ENCODE measurements at regions not wholly inside any gene's neighbourhood (a gene's known extent, or its start where the extent isn't known, plus 50 kb on each side); places are given as distances from the start of the nearest gene placed in this dataset.

DNA sequence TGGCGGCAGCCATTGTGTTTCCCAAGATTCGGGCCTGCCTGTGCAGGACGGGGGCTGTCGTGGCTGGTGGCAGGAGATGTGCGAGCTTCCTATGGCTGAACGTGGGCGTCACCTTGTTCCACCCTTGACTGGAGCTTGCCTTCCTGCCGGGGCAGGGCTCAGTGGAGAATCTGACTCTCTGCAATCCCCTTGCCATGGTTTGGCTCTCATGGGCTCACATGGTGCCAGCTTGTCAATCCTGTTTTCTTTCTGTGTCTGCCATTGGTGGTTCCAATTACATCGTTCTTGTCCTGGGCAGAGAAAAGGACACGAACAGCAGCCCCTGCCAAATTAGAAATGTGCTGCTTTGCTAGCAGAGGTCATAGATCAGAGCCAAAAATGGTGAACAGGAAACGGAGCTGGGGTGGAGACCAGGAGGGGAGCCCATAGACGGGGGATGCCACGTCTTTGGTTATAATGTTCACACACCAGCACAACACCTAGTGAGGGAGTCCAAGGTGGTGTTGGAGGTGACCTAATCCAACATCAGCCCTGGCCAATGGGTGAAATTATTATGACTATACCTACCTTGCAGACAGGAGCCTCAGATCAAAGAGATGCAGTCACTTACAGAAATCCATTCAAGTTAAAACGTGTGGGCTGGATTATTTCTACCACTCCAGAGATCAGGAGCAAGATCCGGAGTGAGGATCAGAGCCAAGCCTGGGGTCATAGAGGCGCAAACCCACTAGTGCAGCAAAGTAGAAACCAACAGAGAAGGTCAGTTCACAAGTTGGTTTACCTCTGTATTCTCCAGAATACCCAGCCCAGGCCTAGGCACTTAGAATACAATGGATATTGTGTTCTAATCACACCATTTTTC, 253.1 kb downstream of the SIPA1L2 start:
- H4K20me1 ChIP-seq (ENCODE audit: insufficient read depth, low read length) = no peaks in the 10 kb centered on the region
- no peak overlapping the region for H3K4me2 ChIP-seq (ENCODE audit: low read depth, low read length)
- DNase-seq = no peak
- TF ChIP-seq CTCF (IDR thresholded peaks at IDR 0.05; ENCODE audit: low read length) = no peak
- TF ChIP-seq EZH2phosphoT487 (IDR thresholded peaks at IDR 0.05; ENCODE audit: low read length) = no peak
- TF ChIP-seq EZH2 (optimal IDR thresholded peaks at IDR 0.05; ENCODE audit: low read depth, low read length) = no peak
- no peak overlapping the region for H3K27ac ChIP-seq (ENCODE audit: low read length)
- H2AFZ ChIP-seq (ENCODE audit: low read length) = no peak overlapping the region
- H3F3A ChIP-seq (ENCODE audit: insufficient read depth, low read length) = no peaks in the 10 kb centered on the region
- H3K79me2 ChIP-seq (ENCODE audit: low read length) = no peaks in the 10 kb centered on the region
- no peaks in the 10 kb centered on the region for H3K36me3 ChIP-seq (replicated peaks; ENCODE audit: insufficient read depth, low read length)
- H3K9me2 ChIP-seq (replicated peaks; ENCODE audit: insufficient read depth, low read length) = no peaks in the 10 kb centered on the region
- no peaks in the 10 kb centered on the region for H3K9me3 ChIP-seq (replicated peaks; ENCODE audit: insufficient read depth, low read length)
- no peaks in the 10 kb centered on the region for H3K27me3 ChIP-seq (replicated peaks; ENCODE audit: insufficient read depth, low read length)
- H3K4me3 ChIP-seq (ENCODE audit: low read length) = no peak overlapping the region
- H3K9ac ChIP-seq (ENCODE audit: low read length) = no peak overlapping the region
- H3K4me1 ChIP-seq (ENCODE audit: low read length) = no peaks in the 10 kb centered on the region

DNA sequence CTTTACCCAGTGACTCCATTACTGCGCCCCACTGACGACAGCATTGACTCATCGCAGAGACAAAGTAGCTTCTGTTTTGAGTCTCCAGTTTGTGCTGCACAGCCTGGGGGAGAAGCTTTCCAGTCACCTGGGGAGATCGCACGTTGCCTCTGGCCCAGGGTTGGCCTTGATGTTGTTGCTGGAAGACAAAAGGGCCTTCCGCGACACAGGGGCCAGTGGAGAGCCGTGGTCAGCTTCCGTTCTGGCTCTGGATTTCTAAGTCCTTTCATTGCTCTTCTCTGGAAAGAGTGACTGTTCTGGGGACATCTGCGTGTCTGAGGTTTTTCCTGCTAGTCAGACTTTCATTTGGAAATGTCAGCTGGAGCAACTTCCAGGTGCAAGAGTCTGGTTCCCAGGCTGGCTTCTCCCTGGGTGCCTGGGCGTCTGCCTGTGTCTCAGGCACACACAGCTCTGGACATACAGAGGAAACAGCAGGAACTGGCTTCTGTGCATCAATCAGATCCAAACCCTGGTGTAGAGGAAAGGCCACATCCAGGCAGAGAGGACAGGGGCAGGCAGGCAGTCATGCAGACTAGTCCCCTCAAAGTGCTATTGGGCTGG, 257.0 kb downstream of the SIPA1L2 start:
- H3K79me2 ChIP-seq (ENCODE audit: low read length) = no peaks in the 10 kb centered on the region
- TF ChIP-seq EZH2phosphoT487 (IDR thresholded peaks at IDR 0.05; ENCODE audit: low read length) (no peak), CTCF (IDR thresholded peaks at IDR 0.05; ENCODE audit: low read length) (no peak), EZH2 (optimal IDR thresholded peaks at IDR 0.05; ENCODE audit: low read depth, low read length) (no peak)
- no peaks in the 10 kb centered on the region for H3K9me3 ChIP-seq (replicated peaks; ENCODE audit: insufficient read depth, low read length)
- H3K9ac ChIP-seq (ENCODE audit: low read length) = no peak overlapping the region
- H3K4me3 ChIP-seq (ENCODE audit: low read length) = no peak overlapping the region
- H3K4me1 ChIP-seq (ENCODE audit: low read length) = no peaks in the 10 kb centered on the region
- no peaks in the 10 kb centered on the region for H3K27me3 ChIP-seq (replicated peaks; ENCODE audit: insufficient read depth, low read length)
- H3K27ac ChIP-seq (ENCODE audit: low read length) = no peak overlapping the region
- H2AFZ ChIP-seq (ENCODE audit: low read length) = no peak overlapping the region
- H4K20me1 ChIP-seq (ENCODE audit: insufficient read depth, low read length) = no peaks in the 10 kb centered on the region
- H3F3A ChIP-seq (ENCODE audit: insufficient read depth, low read length) = no peaks in the 10 kb centered on the region
- no peaks in the 10 kb centered on the region for H3K36me3 ChIP-seq (replicated peaks; ENCODE audit: insufficient read depth, low read length)
- H3K9me2 ChIP-seq (replicated peaks; ENCODE audit: insufficient read depth, low read length) = no peaks in the 10 kb centered on the region
- no peak overlapping the region for H3K4me2 ChIP-seq (ENCODE audit: low read depth, low read length)
- DNase-seq = no peak

DNA sequence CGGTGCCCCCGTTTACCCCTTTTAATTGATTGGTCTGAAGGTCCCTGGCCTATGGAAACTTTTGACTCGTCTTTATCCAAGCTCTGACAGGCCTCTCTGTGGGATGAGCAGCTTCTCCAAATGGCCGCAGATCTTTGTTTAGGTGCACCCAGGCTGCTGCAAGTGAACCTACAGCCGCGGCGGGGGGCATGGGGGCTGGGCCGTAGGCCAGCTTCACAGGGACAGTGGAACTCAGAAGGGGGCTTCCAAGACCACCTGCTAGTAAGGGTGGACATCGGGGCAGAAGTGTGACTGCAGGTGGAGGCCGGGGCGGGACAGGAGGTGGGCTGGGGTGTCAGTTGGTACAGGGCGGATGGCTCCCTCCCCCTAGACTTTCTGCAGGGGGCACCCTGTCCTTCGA, 257.5 kb downstream of the SIPA1L2 start:
- DNase-seq = no peak
- Histone ChIP-seq H3K79me2 (ENCODE audit: low read length) (no peaks in the 10 kb centered on the region), H2AFZ (ENCODE audit: low read length) (no peak overlapping the region), H3K36me3 (replicated peaks; ENCODE audit: insufficient read depth, low read length) (no peaks in the 10 kb centered on the region), H3K4me2 (ENCODE audit: low read depth, low read length) (no peak overlapping the region), H3K9me2 (replicated peaks; ENCODE audit: insufficient read depth, low read length) (no peaks in the 10 kb centered on the region), H3K4me3 (ENCODE audit: low read length) (no peak overlapping the region), H4K20me1 (ENCODE audit: insufficient read depth, low read length) (no peaks in the 10 kb centered on the region), H3K9ac (ENCODE audit: low read length) (no peak overlapping the region), H3K9me3 (replicated peaks; ENCODE audit: insufficient read depth, low read length) (no peaks in the 10 kb centered on the region), H3F3A (ENCODE audit: insufficient read depth, low read length) (no peaks in the 10 kb centered on the region), H3K27me3 (replicated peaks; ENCODE audit: insufficient read depth, low read length) (no peaks in the 10 kb centered on the region), H3K4me1 (ENCODE audit: low read length) (no peaks in the 10 kb centered on the region), H3K27ac (ENCODE audit: low read length) (no peak overlapping the region)
- no peak for TF ChIP-seq EZH2phosphoT487 (IDR thresholded peaks at IDR 0.05; ENCODE audit: low read length)
- no peak for TF ChIP-seq CTCF (IDR thresholded peaks at IDR 0.05; ENCODE audit: low read length)
- TF ChIP-seq EZH2 (optimal IDR thresholded peaks at IDR 0.05; ENCODE audit: low read depth, low read length) = no peak
